ENCODE measurements at regions not wholly inside any gene's neighbourhood (a gene's known extent, or its start where the extent isn't known, plus 50 kb on each side); places are given as distances from the start of the nearest gene placed in this dataset.

DNA sequence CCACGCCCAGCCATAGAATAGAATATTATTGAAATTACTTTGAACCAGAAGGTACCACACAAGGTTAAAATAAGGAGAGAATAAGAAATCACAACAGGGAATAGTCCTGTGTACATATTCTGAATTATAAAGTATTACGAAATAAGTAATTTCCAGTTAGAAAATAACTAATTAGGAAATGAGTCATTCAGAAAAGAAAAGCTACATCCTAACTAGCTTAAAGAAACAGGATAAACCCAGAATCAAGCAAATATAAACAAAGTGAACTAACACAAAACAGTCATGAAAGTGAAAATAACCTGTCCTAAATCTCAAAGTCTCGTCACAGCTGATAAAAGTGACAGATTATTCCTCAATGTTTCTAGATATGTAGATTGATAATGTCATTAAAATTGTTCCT lies 74.8 kb upstream of the NEBL start:
- TF ChIP-seq BACH1 (IDR thresholded peaks at IDR 0.05; ENCODE audit: low read length): no peak
- CTCF ChIA-PET (ENCODE audit: partially characterized antibody): no interaction called here

More for the DNA sequence above, 74.8 kb upstream of the NEBL start:
- DNase-seq (ENCODE audit: low read depth in 1 of 2, low spot score in 2 of 2): no peak
- Histone ChIP-seq H2AK5ac (ENCODE audit: low read depth, low read length) (no peak overlapping the region), H3K56ac (replicated peaks; ENCODE audit: insufficient read length, low read depth, low read length) (no peak overlapping the region), H3K36me3 (ENCODE audit: control insufficient read depth in 2 of 4, insufficient read depth in 4 of 4, low read length in 3 of 4) (no peaks in the 10 kb centered on the region), H2BK5ac (ENCODE audit: low read depth, low read length) (no peak overlapping the region), H4K8ac (ENCODE audit: extremely low read depth, insufficient read depth, low read length) (no peak overlapping the region), H3K4me2 (ENCODE audit: insufficient read depth in 1 of 2, low read depth in 2 of 2, low read length in 2 of 2) (no peak overlapping the region), H2AFZ (ENCODE audit: low read length) (no peak overlapping the region), H2BK12ac (ENCODE audit: low read depth, low read length) (no peak overlapping the region), H3K14ac (ENCODE audit: insufficient read length) (no peak overlapping the region), H3K23ac (ENCODE audit: insufficient read length) (no peak overlapping the region), H3K79me1 (ENCODE audit: low read depth, low read length) (no peaks in the 10 kb centered on the region), H3K4ac (replicated peaks; ENCODE audit: insufficient read length, low read depth, low read length) (no peak overlapping the region), H4K20me1 (replicated peaks in 1 of 2; ENCODE audit: control insufficient read depth in 1 of 2, insufficient read depth in 2 of 2, low read length in 2 of 2) (no peaks in the 10 kb centered on the region), H2BK120ac (replicated peaks; ENCODE audit: low read depth, low read length) (no peak overlapping the region), H4K91ac (replicated peaks; ENCODE audit: insufficient read length, low read length) (no peak overlapping the region), H3K27me3 (replicated peaks in 1 of 4; ENCODE audit: control insufficient read depth in 3 of 4, extremely low read depth in 1 of 4, insufficient read depth in 3 of 4, low read length in 3 of 4) (no peaks in the 10 kb centered on the region), H4K5ac (ENCODE audit: insufficient read length, low read depth, low read length) (no peak overlapping the region), H3K4me3 (ENCODE audit: extremely low read depth in 1 of 4, insufficient read depth in 2 of 4, low read depth in 3 of 4, low read length in 4 of 4) (no peak overlapping the region), H3K23me2 (ENCODE audit: low read depth, low read length) (no peaks in the 10 kb centered on the region), H3K9ac (replicated peaks in 1 of 4; ENCODE audit: extremely low read depth in 1 of 4, low read depth in 3 of 4, low read length in 3 of 4) (no peak overlapping the region), H2BK20ac (ENCODE audit: low read length) (no peak overlapping the region), H3K4me1 (replicated peaks in 1 of 4; ENCODE audit: control insufficient read depth in 3 of 4, insufficient read depth in 4 of 4, low read length in 3 of 4) (no peaks in the 10 kb centered on the region), H3K27ac (ENCODE audit: low read depth, low read length) (no peak overlapping the region), H3K79me2 (ENCODE audit: control insufficient read depth in 1 of 2, insufficient read depth in 2 of 2, low read length in 2 of 2) (no peaks in the 10 kb centered on the region), H3K9me3 (ENCODE audit: insufficient read depth in 2 of 2, low read depth in 1 of 2, low read length in 1 of 2) (no peaks in the 10 kb centered on the region), H2BK15ac (ENCODE audit: low read length) (no peak overlapping the region), H3K18ac (ENCODE audit: extremely low read depth, low read length) (no peak overlapping the region)
- WGBS, 2 experiments (ENCODE audit: extremely low coverage in 1 of 2, insufficient coverage in 1 of 2, insufficient read length in 1 of 2, insufficient replicate concordance in 2 of 2, low coverage in 1 of 2, low lambda C conversion rate in 2 of 2, missing lambda C conversion rate in 1 of 2): 92% methylated on average over 3 of the region's 3 CpGs; no CpG with 5 or more reads in 1 of the 2 experiments
- FAIRE-seq: no peak
- POLR2A ChIA-PET (ENCODE audit: partially characterized antibody): no interaction called here
